ENCODE measurements at regions not wholly inside any gene's neighbourhood (a gene's known extent, or its start where the extent isn't known, plus 50 kb on each side); places are given as distances from the start of the nearest gene placed in this dataset.

DNA sequence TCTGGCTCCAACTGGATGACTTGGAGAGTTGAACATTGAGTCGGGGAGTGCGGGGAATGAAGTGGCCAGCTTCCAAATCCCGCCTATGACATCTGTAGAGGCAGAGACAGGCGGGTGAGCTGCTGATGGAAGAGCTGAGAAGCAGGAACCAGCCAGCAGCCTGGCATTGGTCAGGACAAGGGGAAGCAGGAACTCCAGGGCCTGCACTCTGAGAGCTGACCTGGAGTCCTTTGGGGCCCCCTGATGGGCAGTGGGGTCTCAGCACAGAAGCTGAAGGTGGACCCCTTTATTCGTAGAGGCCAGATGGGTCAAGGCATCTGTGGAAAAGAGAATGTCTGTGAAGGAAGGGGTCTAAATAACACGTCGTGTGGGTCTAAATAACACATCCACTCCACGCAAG lies 57.0 kb downstream of the SEC61G start:
- DNase-seq, result no peak

DNA sequence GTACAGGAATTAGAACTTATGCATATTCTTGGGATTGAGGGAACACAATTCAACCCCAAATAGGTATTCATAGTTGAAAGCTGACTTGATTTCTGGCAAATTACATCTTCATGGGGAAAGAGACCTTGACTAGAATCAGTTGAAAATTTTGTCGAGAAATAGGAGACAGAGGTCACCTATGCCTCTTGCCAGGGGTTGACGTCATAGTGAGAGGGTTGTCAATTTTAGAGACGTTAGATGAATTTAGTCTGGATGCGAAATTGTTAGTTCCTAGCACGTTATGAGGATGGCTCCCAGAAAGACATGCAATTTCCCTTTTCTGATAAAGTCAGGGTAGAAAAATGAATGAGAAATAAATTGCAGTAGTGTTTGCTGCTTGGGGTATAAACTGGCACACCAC lies 59.3 kb downstream of the SEC61G start:
- DNase-seq, result no peak

DNA sequence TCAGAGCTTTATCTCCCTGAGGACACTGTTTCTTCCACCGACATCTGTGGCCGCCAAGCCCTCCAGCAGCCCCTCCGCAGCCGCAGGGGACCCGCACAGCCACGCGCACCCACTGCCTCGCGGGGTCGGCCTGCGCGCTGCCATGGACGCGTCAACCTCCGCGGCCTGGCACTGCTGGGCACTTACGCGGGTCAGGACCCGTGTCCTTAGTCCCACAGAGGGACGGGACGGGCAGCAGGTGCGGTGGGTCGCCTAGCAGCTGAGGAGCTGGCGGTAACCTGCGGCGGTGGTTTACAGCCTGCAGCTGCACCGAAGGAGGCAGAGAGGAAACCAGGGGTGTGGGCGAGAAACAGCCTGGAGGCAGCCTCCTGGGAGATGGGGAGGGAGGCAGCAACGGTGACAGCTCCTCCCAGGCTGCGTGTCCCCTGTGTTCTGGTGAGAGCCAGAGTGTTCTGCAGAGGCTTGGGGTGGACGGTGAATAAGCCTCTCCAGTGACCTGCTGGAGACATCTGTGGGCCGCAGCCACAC lies 61.3 kb downstream of the SEC61G start:
- peak in 1 of 2 experiments; percentile 18 for DNase-seq

DNA sequence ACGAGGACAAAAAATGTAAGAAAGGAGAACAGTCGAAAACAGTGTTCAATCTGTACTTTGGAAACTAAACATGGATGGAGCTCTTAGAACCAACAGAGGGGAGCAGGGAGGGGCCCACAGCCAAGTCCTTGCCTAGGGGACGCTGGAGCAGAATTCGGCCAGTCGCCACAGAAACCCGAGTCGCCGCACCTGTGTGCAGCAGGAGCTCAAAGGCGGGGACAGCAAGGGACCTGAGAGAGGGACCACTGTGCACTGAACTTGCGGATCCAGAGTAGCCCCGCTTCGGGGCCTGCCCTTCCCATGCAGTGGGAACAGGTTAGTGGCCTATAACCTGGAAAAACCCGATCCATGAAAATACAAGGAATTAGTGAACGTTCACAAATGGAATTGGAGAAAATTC lies 68.1 kb downstream of the SEC61G start:
- no peak for DNase-seq

DNA sequence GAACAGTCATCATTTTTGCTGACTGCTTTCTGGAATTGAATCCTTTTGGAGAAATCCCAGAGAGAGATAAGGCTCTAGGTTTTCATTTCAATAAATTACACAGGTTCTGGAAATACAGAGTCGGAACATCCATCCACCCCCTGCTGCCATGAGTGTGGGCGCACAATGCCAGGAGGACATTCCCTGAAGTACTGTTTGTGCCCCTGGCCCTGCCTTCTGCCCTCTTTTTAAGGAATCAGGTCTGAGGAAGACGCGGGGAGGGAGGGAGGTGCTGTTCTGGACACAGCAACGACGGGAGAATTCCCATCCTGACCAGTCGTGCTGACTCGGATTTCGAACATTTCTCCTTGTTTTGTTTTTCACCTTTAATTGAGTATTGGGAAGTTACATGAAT lies 69.0 kb downstream of the SEC61G start:
- DNase-seq, result no peak

DNA sequence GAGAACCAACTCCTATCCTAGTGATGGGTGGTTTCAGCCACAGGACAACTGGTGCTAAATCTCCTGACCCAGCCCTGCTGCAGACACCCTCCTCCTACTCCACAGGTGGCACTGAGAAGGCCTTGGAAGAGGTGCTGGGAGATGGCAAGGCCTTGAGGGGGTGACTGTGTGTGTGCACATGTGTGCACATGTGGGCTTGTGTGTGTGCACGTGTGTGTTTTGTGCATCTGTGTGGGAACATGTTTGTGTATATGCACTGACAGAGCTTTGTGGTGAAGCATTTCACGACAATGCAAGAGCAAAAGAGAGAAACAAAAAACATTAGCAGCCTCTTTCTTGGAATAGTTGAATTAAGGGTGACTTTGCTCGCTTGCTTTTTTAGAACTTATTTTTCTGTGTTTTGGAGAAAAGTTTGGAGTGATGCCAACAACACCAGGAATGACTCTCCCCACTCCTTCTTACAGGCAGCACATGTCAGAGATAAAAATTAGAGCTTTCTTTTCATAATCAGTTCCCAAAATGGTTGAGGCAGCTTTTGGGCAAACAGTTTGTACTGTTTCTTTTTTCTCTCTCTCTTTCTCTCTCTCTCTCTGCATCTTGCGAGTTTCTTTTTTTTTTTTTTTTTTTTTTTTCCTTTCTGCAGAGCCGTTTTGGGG lies 69.5 kb downstream of the SEC61G start:
- DNase-seq, result no peak

DNA sequence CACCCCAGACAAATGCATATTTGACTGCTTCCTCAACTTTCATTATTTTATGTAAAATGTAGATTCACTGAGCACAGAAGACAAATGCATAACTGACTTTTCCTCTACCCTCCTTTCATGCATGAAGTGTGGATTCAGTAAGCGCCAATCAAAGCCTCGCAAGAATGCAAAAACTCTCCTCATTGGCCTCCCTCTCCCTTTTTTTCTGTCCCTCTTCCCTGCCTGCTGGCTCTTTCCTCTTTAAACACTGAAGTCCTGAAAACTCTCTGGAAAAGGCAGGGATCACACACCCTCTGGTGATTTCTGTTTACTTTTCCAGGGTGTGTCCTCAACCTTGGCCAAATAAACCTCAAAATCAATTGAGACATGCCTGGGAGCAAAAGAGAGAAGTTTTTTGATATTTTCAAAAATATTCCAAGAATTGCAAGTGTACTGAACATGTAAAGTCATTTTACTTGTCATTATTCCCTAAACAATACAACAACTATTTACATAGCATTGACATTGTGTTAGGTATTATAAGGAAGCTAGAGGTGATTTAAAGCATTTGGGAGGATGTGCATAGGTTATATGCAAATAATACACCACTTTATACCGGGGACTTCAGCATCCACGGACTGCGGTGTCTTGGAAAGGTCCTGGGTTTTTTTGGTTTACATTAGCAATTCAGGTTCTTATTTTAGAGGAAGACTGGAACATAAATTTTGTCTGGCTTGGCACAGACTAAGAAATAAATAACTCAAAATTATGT lies 71.4 kb downstream of the SEC61G start:
- DNase-seq, result no peak

DNA sequence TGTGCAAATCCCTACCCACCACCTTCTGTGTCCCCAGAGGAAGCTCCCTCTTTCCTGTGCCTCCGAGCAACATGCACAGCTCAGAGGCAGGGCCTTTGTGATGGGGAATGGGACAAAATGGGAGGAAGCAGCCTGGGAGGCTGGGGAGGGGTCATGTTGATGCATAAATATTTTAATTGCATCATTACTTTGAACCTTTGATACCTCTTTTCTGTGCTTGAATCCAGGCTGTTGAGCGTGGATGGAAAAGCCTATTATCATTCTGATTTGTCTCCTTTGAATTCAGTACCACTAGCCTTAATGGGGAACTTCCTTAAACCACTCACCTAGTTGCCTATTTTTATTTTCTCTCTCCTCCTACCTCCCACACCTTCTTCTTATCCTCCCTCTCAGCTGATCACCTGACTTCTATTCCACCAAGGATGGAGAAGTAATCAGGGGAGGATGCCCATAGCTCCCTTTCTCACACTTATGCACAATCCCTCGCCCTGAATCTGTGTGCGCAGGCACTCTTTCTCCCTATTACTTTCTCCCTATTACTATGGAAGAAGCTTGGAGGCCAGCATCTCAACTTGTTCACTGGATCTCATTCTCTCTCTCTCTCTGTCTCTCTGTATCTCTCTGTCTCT lies 78.5 kb downstream of the SEC61G start:
- DNase-seq, result no peak

DNA sequence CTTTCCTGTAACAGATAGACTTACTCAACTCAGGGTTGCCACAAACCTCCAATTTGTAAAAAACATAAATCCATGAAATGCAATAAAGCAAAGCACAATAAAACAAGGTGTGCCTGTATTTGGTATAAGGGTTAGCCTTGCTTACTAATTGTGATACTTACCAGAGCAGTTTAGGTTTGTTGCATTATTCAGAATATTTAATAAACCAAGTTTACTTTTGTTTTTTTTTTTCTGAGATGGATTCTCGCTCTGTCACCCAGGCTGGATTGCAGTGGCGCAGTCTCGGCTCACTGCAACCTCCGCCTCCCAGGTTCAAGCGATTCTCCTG lies 79.6 kb downstream of the SEC61G start:
- DNase-seq, result no peak

DNA sequence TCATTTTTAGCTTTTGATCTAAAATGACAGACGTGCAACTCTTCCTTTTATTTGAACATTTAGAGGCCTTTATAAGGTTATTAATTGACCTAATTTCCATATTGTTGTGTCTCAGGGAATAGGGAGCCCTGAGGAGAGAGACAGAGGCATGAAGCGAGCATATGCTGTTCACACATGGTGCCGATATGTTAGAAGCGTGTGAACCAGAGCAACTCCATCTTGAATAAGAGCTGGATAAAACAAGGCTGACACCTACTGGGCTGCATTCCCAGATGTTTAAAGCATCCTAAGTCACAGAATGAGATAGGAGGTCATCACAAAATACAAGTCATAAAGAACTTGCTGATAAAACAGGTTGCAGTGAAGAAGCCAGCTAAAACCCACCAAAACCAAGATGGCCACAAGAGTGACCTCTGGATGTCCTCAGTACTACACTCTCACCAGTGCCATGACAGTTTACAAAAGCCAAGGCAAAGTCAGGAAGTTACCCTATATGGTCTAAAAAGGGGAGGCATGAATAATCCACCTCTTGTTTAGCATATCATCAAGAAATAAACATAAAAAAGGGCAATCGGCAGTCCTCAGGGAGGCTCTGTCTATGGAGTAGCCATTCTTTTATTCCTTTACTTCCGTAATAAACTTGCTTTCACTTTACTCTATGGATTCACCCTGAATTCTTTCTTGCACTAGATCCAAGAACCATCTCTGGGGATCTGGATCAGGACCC lies 80.1 kb downstream of the SEC61G start:
- peak; percentile 17 to 34 for DNase-seq

DNA sequence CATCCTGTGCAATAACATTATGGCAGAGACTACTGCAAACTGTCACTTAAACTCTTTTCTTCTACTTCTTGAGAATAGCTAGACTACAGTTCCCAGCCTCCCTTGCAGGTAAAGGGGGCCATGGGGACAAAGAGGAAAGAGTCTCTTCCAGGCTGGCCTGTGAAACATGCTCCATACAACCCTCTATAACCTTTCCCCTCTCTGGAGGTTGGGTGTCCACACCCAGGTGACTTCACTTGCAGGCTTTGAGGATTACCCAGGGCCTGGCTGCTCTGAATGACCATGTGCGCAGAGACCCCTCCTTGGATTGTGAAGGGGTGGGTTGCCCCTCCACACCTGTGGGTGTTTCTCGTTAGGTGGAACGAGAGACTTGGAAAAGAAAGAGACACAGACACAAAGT lies 84.1 kb downstream of the SEC61G start:
- no peak for DNase-seq

DNA sequence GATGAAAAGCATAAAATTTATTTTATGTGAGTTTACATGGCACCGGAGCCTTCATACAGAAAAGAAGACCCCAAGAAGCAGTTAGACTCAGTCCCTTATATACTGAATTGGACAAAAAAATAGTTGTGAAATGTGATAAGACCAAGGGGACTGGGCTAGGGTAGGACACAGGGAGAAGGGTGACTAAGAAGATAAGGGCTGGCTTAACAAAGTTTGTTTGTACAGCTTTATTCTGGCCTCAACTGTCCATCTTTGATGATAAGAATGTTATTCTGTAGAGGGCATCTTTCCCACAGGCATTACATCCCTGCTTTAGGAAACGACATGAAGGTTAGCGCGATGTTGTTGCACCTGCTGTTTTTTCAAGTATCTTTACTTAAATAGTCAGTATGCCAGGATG lies 86.5 kb downstream of the SEC61G start:
- no peak for DNase-seq

DNA sequence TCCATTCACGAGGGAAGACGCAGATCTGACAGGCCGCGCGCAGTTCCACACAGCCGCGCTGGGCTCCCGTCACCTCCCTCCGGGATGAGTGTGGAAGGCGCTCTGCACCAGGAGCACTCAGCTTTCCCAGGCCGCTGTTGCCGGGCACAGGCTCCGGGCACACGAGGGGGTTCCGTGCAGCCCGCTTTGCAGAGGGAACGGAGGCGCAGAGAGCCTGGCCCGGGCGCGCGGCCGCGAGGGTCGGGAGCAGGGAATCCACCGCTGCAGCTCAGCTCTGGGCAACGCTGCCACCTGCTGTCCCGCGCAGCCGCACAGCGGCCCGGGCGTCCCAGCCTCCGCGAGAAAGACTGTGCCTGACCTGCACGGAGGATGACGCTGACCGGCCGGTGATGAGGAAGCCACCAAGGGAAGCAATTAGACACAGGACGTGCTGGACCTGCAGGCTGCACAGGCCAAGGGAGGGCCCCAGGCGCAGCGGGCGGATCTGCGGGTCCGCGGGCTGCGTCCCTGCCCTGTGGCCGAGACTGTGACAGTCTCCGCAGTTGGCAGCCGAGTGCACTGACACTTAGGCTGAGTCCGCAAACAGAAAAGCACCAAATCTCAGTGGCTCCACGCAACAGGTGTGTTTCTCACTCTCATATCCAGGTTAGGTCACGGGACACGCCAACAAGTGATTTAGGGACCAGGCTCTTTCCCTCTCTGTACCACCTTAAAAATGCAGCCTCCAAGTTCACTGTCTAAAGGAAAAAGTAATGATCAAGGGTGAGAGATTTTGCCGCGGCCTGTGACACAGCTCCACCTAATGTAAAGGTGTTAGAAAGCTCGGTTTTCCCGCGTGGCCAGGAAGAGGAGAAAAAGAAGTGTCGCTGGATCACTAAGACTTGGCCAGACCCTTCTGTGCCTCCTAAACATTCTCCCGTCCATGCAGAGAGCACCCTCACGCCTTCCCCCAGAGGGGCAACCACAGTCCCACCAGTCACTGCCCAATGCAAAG lies 94.5 kb downstream of the SEC61G start:
- DNase-seq, result peak; percentile 59 to 89

DNA sequence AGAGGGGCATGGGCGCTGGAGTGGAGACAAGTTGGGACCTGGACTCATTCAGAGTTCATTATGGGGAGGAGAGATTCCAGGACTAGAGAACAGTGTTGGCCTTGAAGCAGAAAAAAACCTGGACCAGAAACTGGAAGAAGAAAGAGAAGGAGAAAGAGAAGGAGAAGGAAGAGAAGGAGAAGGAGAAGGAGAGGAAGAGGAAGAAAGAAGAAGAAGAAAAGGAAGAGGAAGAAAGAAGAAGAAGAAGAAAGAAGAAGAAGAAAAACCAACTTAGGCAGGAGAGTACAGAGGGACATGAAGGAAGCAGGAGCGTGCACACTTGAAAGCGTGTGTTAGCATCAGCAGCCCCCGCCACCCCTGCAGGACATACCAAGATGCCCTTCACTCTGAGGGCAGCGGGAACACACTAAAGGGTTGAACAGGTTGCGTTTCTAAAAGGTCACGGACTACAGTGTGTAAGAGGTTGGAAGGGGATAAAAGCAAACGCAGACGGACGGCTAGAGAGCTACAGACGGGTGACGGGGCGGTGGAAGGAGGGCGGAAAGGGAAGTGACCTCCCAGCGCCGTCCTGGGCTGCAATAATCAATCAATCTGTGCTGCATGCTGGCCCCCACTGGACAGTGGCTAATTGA lies 95.3 kb downstream of the SEC61G start:
- peak in 1 of 2 experiments; percentile 32 for DNase-seq

DNA sequence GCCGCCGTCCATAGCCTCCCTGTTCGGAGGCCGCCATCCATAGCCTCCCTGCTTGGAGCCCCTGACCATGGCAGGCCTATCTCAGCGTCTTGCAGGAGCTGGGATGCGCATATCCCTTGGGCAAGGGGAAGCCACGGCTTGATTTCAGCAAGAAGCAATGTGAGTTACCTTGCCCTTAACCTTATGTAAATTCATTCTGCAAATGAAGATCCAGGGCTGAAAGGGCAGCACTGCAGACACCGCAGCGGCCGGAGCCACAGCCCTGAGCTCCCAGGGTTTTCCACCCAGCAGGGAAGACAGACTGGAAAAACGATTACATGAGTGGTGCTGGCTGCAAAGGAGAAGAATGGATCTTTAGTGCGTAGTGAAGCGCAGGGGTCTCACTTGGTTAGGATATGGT lies 95.8 kb downstream of the SEC61G start:
- DNase-seq, result no peak

DNA sequence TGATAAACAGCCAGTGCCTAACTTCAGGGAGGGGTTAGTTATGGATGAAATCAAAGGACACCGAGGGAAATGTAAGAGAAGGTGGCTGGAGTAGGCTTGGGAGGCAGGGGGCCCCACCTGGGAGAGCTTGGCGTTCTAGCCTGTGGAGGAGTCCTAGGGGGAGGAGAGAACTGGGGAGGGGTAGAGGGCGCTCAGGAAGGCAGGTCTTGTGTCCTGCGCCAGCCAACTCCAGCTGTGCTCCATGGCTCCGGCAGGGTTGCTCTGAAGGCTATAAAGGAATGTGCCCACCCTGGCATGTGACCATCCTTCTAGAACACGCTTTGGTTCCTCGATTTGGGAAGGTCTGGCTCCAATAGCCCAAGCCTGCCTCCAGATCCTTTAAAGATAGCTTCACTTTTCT lies 96.3 kb downstream of the SEC61G start:
- DNase-seq, result no peak

DNA sequence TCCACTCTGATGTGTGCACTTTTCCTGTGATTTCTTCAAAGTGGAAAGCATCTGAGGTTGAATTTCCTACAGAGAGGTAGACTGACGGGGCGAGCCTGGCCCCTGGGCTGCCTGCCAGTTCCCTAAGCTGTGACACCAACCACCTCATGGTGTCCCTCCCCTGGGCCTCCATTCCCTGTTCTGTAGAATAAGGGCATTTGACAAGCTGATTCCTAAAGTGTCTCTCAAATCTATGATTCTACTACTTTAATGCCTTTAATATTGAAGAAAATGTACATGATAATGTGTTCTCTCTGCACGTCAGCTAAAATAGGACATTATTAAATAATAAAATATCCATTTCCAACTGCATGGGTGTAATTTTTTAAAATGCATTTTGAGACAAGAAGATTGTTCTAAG lies 105.1 kb downstream of the SEC61G start:
- DNase-seq, result no peak

DNA sequence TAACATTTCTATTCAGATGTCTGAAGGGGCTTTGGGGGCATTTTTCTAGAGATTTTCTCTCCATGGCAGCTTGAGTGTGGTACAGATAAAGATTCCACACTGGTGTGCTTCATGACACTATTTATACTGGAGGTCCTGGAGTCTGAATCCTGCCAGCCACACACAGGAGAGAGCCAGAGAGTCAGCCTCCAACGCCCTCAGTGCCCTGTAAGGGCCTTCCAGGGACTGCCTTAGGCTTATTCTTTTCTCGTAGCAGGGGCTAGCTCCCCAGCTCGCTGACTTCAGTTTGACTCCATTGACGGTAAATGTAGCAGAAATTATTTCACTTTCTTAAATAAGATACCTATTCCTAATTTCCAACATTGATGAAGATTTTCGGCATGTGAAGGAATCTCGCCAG lies 100.9 kb downstream of the VSTM2A start:
- no peak for DNase-seq

DNA sequence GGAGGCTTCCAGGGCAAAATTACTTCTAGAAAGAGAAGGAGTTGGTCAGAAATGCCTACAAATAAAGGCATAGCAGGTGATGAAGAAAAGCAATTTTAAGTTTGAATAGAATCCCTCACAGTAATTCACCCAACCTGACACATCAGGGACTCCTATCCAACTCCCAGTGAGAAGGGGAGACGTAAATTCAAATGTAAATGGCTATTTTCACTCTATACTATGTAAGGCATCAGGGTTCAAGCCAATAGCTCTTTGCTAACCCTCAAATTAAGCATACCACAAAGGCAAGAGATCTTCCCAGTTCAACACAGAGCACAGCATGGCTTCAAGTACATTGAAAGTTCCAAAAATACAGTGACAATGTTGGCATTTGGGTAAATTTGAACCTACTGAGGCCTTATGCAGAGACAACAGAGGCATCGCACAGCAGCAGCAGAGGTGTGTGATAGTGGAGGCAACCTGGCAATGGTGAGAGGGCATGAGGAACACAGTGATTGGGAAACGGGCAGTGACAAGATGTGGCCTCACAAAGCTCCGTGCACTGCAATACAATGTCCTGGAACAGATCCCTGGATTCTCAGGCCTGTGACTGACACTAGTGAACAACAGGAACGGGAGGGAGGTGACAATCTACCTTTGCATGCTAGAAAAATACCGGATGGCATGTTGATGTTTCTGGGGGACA lies 95.7 kb downstream of the VSTM2A start:
- DNase-seq, result no peak

DNA sequence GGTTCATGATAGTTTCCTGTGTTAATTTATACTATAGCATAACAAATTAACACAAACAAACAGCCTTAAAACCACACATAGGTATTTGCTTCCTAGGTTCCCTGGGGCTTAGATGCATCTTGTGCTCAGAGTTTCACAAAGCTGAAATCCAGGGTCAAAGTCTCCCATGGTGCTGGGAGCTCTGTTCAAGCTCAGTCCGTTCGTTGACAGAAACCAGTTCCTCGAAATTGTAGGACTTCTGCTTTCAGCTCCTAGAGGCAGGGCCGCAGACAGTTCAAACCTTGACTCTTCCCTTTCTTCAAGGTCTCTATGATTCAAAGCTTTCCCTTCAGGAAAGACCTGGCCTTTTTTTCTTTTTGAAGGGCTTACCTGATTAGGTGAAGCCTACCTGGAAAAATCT lies 90.5 kb downstream of the VSTM2A start:
- no peak for DNase-seq

DNA sequence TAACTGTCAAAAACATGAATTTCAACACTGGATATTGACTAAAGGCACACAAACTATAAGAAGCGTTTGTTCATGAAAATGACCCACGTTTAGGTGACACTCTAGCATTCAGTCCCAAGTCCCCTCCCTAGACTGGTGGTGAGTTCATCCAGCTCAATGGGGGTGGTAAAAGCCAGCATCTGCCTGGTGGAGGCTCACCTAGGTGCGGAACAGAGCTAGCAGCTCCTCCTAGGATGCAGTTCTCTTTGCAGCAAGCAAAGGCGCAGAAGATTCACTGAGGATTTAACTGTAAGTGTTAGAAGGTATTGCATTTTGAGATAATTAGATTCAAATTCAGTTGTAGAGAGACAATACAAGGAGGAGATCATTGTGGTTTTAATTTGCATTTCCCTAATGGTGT lies 87.6 kb downstream of the VSTM2A start:
- no peak for DNase-seq

All from SHP77 (cell line).